Sigmoid colon (tissue), 4 donors: ENCODE measurements at regions not wholly inside any gene's neighbourhood (a gene's known extent, or its start where the extent isn't known, plus 50 kb on each side); places are given as distances from the start of the nearest gene placed in this dataset.

ENCODE experiments used
- POLR2A ChIP-seq, 2 donors: fragments of 450-650 bp; IDR thresholded peaks; one replicate each; pipeline ENCODE4 v1.6.1; 2016; ENCODE audit warnings: antibody characterized with exemption in 2 of 2, mild to moderate bottlenecking in 2 of 2, moderate library complexity in 2 of 2
- POLR2AphosphoS5 ChIP-seq, 4 donors: sonication (generic); formaldehyde crosslinking; IDR thresholded peaks; one replicate each; pipeline ENCODE4 v1.6.1; 2017; ENCODE audit warnings: antibody characterized with exemption in 4 of 4
- TF ChIP-seq, protein P1 (sequence below), 4 experiments: fragments of 450-650 bp in 3 of 4; fragments of 200-600 bp in 1 of 4; IDR thresholded peaks; one replicate each; pipeline ENCODE4 v1.5.1; 2016 to 2019; ENCODE audit warnings: antibody characterized with exemption in 4 of 4, mild to moderate bottlenecking in 3 of 4, moderate library complexity in 2 of 4

DNA sequence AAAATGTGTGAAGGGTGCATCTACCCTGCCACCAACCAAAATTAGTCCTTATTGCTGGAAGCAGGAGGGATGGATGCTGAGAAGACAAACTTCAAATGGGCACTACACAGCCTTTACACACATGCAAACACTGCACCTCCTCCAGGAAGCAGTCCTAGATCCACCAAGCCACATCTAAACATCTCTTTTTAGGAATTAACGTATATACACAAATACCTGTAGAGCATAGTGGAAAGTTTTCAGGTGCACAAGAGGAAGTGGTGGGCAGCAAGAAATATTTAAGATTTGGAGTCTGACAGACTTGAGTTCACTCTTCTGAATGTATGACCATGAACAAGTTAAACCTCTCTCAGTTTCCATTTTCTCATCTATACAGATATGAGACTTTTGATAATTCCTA is 456.6 kb upstream of the PROK2 start:
- TF ChIP-seq, protein P1, sequence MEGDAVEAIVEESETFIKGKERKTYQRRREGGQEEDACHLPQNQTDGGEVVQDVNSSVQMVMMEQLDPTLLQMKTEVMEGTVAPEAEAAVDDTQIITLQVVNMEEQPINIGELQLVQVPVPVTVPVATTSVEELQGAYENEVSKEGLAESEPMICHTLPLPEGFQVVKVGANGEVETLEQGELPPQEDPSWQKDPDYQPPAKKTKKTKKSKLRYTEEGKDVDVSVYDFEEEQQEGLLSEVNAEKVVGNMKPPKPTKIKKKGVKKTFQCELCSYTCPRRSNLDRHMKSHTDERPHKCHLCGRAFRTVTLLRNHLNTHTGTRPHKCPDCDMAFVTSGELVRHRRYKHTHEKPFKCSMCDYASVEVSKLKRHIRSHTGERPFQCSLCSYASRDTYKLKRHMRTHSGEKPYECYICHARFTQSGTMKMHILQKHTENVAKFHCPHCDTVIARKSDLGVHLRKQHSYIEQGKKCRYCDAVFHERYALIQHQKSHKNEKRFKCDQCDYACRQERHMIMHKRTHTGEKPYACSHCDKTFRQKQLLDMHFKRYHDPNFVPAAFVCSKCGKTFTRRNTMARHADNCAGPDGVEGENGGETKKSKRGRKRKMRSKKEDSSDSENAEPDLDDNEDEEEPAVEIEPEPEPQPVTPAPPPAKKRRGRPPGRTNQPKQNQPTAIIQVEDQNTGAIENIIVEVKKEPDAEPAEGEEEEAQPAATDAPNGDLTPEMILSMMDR (IDR thresholded peaks at IDR 0.05), result no peak
- TF ChIP-seq POLR2A (IDR thresholded peaks at IDR 0.05), result no peak
- no peak for TF ChIP-seq POLR2AphosphoS5 (IDR thresholded peaks at IDR 0.05)
